HCT116 (cell line): ENCODE measurements at regions not wholly inside any gene's neighbourhood (a gene's known extent, or its start where the extent isn't known, plus 50 kb on each side); places are given as distances from the start of the nearest gene placed in this dataset.

Source experiments
- ATAC-seq: fragments of 200-7000 bp; cut with Tn5 transposase; 2 replicates; pipeline ENCODE4 v1.9.1; 2020; ENCODE audit warnings: mild to moderate bottlenecking, moderate library complexity
- BruUV-seq: library from RNA; stranded (reverse); fragments of 400-500 nt; replicated peaks from 2 replicates; lab custom pipeline; 2021; lab: Mats Ljungman, UMichigan
- CTCF ChIA-PET: fragments of 300-600 bp; sonication (Branson Sonifier 250); formaldehyde crosslinking; loops from one replicate; lab custom pipeline; 2021; ENCODE audit warnings: antibody characterized with exemption; lab: Charles Lee
- POLR2A ChIA-PET: fragments of 300-600, 350-600 bp; sonication (Branson Sonifier 250); formaldehyde crosslinking; loops from one replicate; lab custom pipeline; 2021; ENCODE audit warnings: antibody characterized with exemption; lab: Charles Lee
- RAD21 ChIA-PET, 2 experiments: fragments of 300-600 bp; sonication (Branson Sonifier 250); formaldehyde crosslinking; loops; one replicate each; lab custom pipeline; 2023; ENCODE audit warnings: low total read pairs in 2 of 2; ENCODE audit not compliant: uncharacterized antibody in 2 of 2, unreplicated experiment in 2 of 2, low non-redundant PET in 1 of 2; lab: Charles Lee
- DNase-seq: peaks from one replicate; pipeline ENCODE4 v3.0.0-alpha.2; 2010; ENCODE audit warnings: low read depth, low spot score
- H2AFZ ChIP-seq: fragments of 200-600 bp; shearing (Covaris generic), sonication (generic); 2 replicates; pipeline ENCODE4 v1.6.1; 2017; ENCODE audit warnings: low read depth, mixed run types, mixed read lengths, antibody characterized with exemption, low read length; ENCODE audit not compliant: poor library complexity, severe bottlenecking
- H3K27ac ChIP-seq: 2 replicates; pipeline ENCODE4 v1.5.1; 2012; ENCODE audit warnings: low read depth, low read length
- H3K27me3 ChIP-seq: fragments of 200-600 bp; sonication (generic); 2 replicates; pipeline ENCODE4 v1.6.1; 2016; ENCODE audit warnings: mixed run types, low read length, mixed read lengths; ENCODE audit not compliant: insufficient read depth
- H3K36me3 ChIP-seq, 2 experiments: fragments of 200-500 bp in 1 of 2; fragments of 200-600 bp in 1 of 2; sonication (Bioruptor generic) in 1 of 2; sonication (generic) in 1 of 2; 2 replicates each; pipeline versions ENCODE4 v1.5.1 to v1.6.1; 2014 to 2016; ENCODE audit warnings: low read length in 2 of 2, inconsistent platforms in 1 of 2, mixed read lengths in 1 of 2, mixed run types in 1 of 2; ENCODE audit not compliant: insufficient read depth in 2 of 2, control insufficient read depth in 1 of 2
- H3K4me1 ChIP-seq, 2 experiments: fragments of 200-600 bp in 1 of 2; sonication (generic) in 1 of 2; 2 replicates each; pipeline versions ENCODE4 v1.5.1 to v1.6.1; 2012 to 2017; ENCODE audit warnings: low read length in 2 of 2, inconsistent platforms in 1 of 2, mild to moderate bottlenecking in 1 of 2, mixed read lengths in 1 of 2, mixed run types in 1 of 2, moderate library complexity in 1 of 2; ENCODE audit not compliant: insufficient read depth in 2 of 2, control insufficient read depth in 1 of 2
- H3K4me2 ChIP-seq: fragments of 200-600 bp; sonication (generic); 2 replicates; pipeline ENCODE4 v1.6.1; 2017; ENCODE audit warnings: mixed run types, low read length, mixed read lengths
- H3K4me3 ChIP-seq, 2 experiments: fragments of 200-600 bp in 1 of 2; sonication (generic) in 1 of 2; replicated peaks in 1 of 2; 2 replicates each; pipeline ENCODE4 v1.5.1; 2011 to 2016; ENCODE audit warnings: low read length in 2 of 2, control low read depth in 1 of 2, low read depth in 1 of 2, mild to moderate bottlenecking in 1 of 2, mixed read lengths in 1 of 2, mixed run types in 1 of 2
- H3K79me2 ChIP-seq: fragments of 200-600 bp; sonication (generic); 2 replicates; pipeline ENCODE4 v1.6.1; 2017; ENCODE audit warnings: mild to moderate bottlenecking, mixed run types, low read length, moderate library complexity, mixed read lengths; ENCODE audit not compliant: insufficient read depth
- H3K9ac ChIP-seq: fragments of 200-600 bp; sonication (generic); 2 replicates; pipeline ENCODE4 v1.6.1; 2016; ENCODE audit warnings: low read length, mixed read lengths
- H3K9me2 ChIP-seq: fragments of 200-600 bp; sonication (generic), shearing (Covaris generic); 2 replicates; pipeline ENCODE4 v1.6.1; 2017; ENCODE audit warnings: mixed run types, mild to moderate bottlenecking, moderate library complexity; ENCODE audit not compliant: insufficient read depth
- H3K9me3 ChIP-seq, 2 experiments: fragments of 200-500 bp in 1 of 2; fragments of 200-600 bp in 1 of 2; sonication (Bioruptor generic) in 1 of 2; sonication (generic) in 1 of 2; 2 replicates each; pipeline ENCODE4 v1.6.1; 2014 to 2017; ENCODE audit warnings: low read length in 2 of 2, mixed read lengths in 2 of 2, inconsistent platforms in 1 of 2, low read depth in 1 of 2, mild to moderate bottlenecking in 1 of 2, mixed run types in 1 of 2, moderate library complexity in 1 of 2; ENCODE audit not compliant: control insufficient read depth in 1 of 2, insufficient read depth in 1 of 2
- H4K20me1 ChIP-seq: fragments of 200-600 bp; sonication (generic), shearing (Covaris generic); 2 replicates; pipeline ENCODE4 v1.6.1; 2017; ENCODE audit warnings: mixed run types, mild to moderate bottlenecking, moderate library complexity; ENCODE audit not compliant: insufficient read depth
- ATF3 ChIP-seq: IDR thresholded peaks from 2 replicates; pipeline ENCODE4 v1.6.1; 2012
- CBX3 ChIP-seq: IDR thresholded peaks from 2 replicates; pipeline ENCODE4 v1.6.1; 2012; ENCODE audit warnings: low read depth
- CEBPB ChIP-seq: IDR thresholded peaks from 2 replicates; pipeline ENCODE4 v1.6.1; 2012; ENCODE audit warnings: low read depth
- CTCF ChIP-seq, 3 experiments: fragments of 200-600 bp in 1 of 3; sonication (generic) in 1 of 3; IDR thresholded peaks in 2 of 3; conservative IDR thresholded peaks in 1 of 3; 2 replicates each; pipeline ENCODE4 v1.5.1; 2012 to 2017; ENCODE audit warnings: low read depth in 2 of 3, low read length in 2 of 3, antibody characterized with exemption in 1 of 3, borderline replicate concordance in 1 of 3, control low read depth in 1 of 3, mild to moderate bottlenecking in 1 of 3, mixed read lengths in 1 of 3, mixed run types in 1 of 3, moderate library complexity in 1 of 3; ENCODE audit not compliant: insufficient read depth in 1 of 3
- EGR1 ChIP-seq: IDR thresholded peaks from 2 replicates; pipeline ENCODE4 v1.6.1; 2012; ENCODE audit warnings: low read depth
- EZH2 ChIP-seq: fragments of 200-600 bp; sonication (generic); IDR thresholded peaks from 2 replicates; pipeline ENCODE4 v1.6.1; 2017; ENCODE audit warnings: antibody characterized with exemption, mixed run types
- EZH2phosphoT487 ChIP-seq: fragments of 200-600 bp; IDR thresholded peaks from 2 replicates; pipeline ENCODE4 v1.6.1; 2018; ENCODE audit warnings: antibody characterized with exemption, borderline replicate concordance
- FOSL1 ChIP-seq: IDR thresholded peaks from 2 replicates; pipeline ENCODE4 v1.6.1; 2012; ENCODE audit warnings: low read depth
- JUND ChIP-seq: IDR thresholded peaks from 2 replicates; pipeline ENCODE4 v1.6.1; 2012
- MAX ChIP-seq: IDR thresholded peaks from 2 replicates; pipeline ENCODE4 v1.6.1; 2012
- POLR2A ChIP-seq: IDR thresholded peaks from 2 replicates; pipeline ENCODE4 v1.7.0; 2011; ENCODE audit warnings: borderline replicate concordance; ENCODE audit not compliant: insufficient read depth, insufficient read length; ENCODE audit errors: extremely low read depth
- POLR2AphosphoS5 ChIP-seq: IDR thresholded peaks from 2 replicates; pipeline ENCODE4 v1.6.1; 2011; ENCODE audit warnings: mild to moderate bottlenecking, low read depth, low read length, moderate library complexity
- RAD21 ChIP-seq: IDR thresholded peaks from 2 replicates; pipeline ENCODE4 v1.6.1; 2012; ENCODE audit warnings: low read depth, mild to moderate bottlenecking
- REST ChIP-seq: IDR thresholded peaks from 2 replicates; pipeline ENCODE4 v1.6.1; 2012; ENCODE audit warnings: low read depth
- SIN3A ChIP-seq: IDR thresholded peaks from 2 replicates; pipeline ENCODE4 v1.6.1; 2012; ENCODE audit warnings: low read depth
- TCF7L2 ChIP-seq: IDR thresholded peaks from 2 replicates; pipeline ENCODE4 v1.7.0; 2011; ENCODE audit warnings: borderline replicate concordance, inconsistent platforms; ENCODE audit not compliant: insufficient read depth, insufficient read length; ENCODE audit errors: extremely low read depth
- YY1 ChIP-seq: IDR thresholded peaks from 2 replicates; pipeline ENCODE4 v1.6.1; 2011; ENCODE audit warnings: low read length, low read depth, moderate library complexity, mild to moderate bottlenecking; ENCODE audit not compliant: insufficient replicate concordance; ENCODE audit errors: extremely low read depth
- ZBTB33 ChIP-seq: IDR thresholded peaks from 2 replicates; pipeline ENCODE4 v1.6.1; 2011; ENCODE audit warnings: mild to moderate bottlenecking, low read length, moderate library complexity; ENCODE audit not compliant: insufficient replicate concordance; ENCODE audit errors: extremely low read depth
- ZFX ChIP-seq: fragments of 450-650 bp; IDR thresholded peaks from 2 replicates; pipeline ENCODE4 v1.6.1; 2017
- intact Hi-C: fragments of 100-400 bp; cut with micrococcal nuclease; formaldehyde crosslinking; loops from 2 replicates; pipeline ENCODE4 v1.10.0; 2022

GRCh38 chr6:131362696-131363095 lies 210.3 kb upstream of the ARG1 start:
- ChIA-PET RAD21 (no interaction called here), POLR2A (no interaction called here), CTCF (no interaction called here)
- H3K79me2 ChIP-seq: no peaks in the 10 kb centered on the region
- H3K27ac ChIP-seq: no peak overlapping the region
- H3K9ac ChIP-seq: no peak overlapping the region
- H3K27me3 ChIP-seq: no peaks in the 10 kb centered on the region
- no peaks in the 10 kb centered on the region for H4K20me1 ChIP-seq
- TF ChIP-seq FOSL1 (no peak), CEBPB (no peak), EZH2 (no peak), RAD21 (no peak), EZH2phosphoT487 (no peak), POLR2AphosphoS5 (no peak), CTCF (IDR thresholded peaks at IDR 0.05 in 2 of 3, conservative IDR thresholded peaks at IDR 0.05 in 1 of 3; ENCODE audit: borderline replicate concordance in 1 of 3, insufficient read depth in 1 of 3, low read depth in 2 of 3, low read length in 2 of 3) (no peak), EGR1 (no peak), ATF3 (no peak), MAX (no peak), YY1 (no peak), ZFX (no peak), POLR2A (no peak), CBX3 (no peak), JUND (no peak), REST (no peak), ZBTB33 (no peak), SIN3A (no peak), TCF7L2 (no peak)
- no peak for ATAC-seq
- H3K9me2 ChIP-seq: no peaks in the 10 kb centered on the region
- DNase-seq: no peak
- intact Hi-C loops: no loop called here
- no peaks in the 10 kb centered on the region for H3K9me3 ChIP-seq
- H3K4me2 ChIP-seq: no peak overlapping the region
- no peaks in the 10 kb centered on the region for H3K4me1 ChIP-seq
- BruUV-seq: no TSS peak
- no peak overlapping the region for H3K4me3 ChIP-seq
- H2AFZ ChIP-seq: no peak overlapping the region
- H3K36me3 ChIP-seq: no peaks in the 10 kb centered on the region
